HEK293 (cell line): ENCODE measurements at regions not wholly inside any gene's neighbourhood (a gene's known extent, or its start where the extent isn't known, plus 50 kb on each side); places are given as distances from the start of the nearest gene placed in this dataset.
A peak's percentile ranks its signal among the peaks of the same experiment; 100 is the strongest.

Experiments used
- CTCF ChIA-PET: fragments of 350-600 bp; formaldehyde crosslinking; extraction: SDS; loops from one replicate; lab custom pipeline; 2021; ENCODE audit warnings: antibody characterized with exemption; lab: Yijun Ruan, JAX
- POLR2A ChIA-PET: fragments of 300-600 bp; formaldehyde crosslinking; extraction: SDS; loops from one replicate; lab custom pipeline; 2020; ENCODE audit warnings: antibody characterized with exemption, inconsistent platforms; lab: Yijun Ruan, JAX
- H3K27ac ChIP-seq: fragments of 200-500 bp; sonication (Bioruptor generic); 2 replicates; pipeline ENCODE4 v1.5.1; 2014; ENCODE audit warnings: low read depth, low read length, control low read depth, inconsistent platforms; ENCODE audit errors: extremely low read depth
- H3K36me3 ChIP-seq, 2 experiments: fragments of 200-500 bp in 1 of 2; sonication (Bioruptor generic) in 1 of 2; 1 replicate in 1 of 2; 2 replicates in 1 of 2; pipeline ENCODE4 v1.5.1; 2014 to 2017; ENCODE audit warnings: inconsistent platforms in 2 of 2, low read length in 2 of 2; ENCODE audit not compliant: control insufficient read depth in 2 of 2, insufficient read depth in 1 of 2
- H3K4me1 ChIP-seq: fragments of 200-500 bp; sonication (Bioruptor generic); 2 replicates; pipeline ENCODE4 v1.5.1; 2014; ENCODE audit warnings: mild to moderate bottlenecking, low read length, inconsistent platforms; ENCODE audit not compliant: control insufficient read depth, insufficient read depth
- H3K4me3 ChIP-seq: 2 replicates; pipeline ENCODE4 v1.5.1; 2011; ENCODE audit warnings: low read depth, mild to moderate bottlenecking, control low read depth, low read length, moderate library complexity
- H3K9me3 ChIP-seq: fragments of 200-500 bp; sonication (Bioruptor generic); 2 replicates; pipeline ENCODE4 v1.5.1; 2014; ENCODE audit warnings: low read depth, low read length, inconsistent platforms; ENCODE audit not compliant: control insufficient read depth, insufficient read depth
- PRDM10 ChIP-seq: fragments of 450-650 bp; formaldehyde crosslinking; IDR thresholded peaks from 2 replicates; pipeline ENCODE4 v1.5.1; 2016; ENCODE audit warnings: missing biosample characterization, missing genetic modification characterization
- PRDM2 ChIP-seq: fragments of 450-650 bp; formaldehyde crosslinking; IDR thresholded peaks from 2 replicates; pipeline ENCODE4 v1.5.1; 2016; ENCODE audit warnings: missing biosample characterization, missing genetic modification characterization, borderline replicate concordance
- SCRT2 ChIP-seq: fragments of 450-650 bp; formaldehyde crosslinking; IDR thresholded peaks from 2 replicates; pipeline ENCODE4 v1.5.1; 2016; ENCODE audit warnings: missing biosample characterization, missing genetic modification characterization
- ZBTB10 ChIP-seq: fragments of 450-650 bp; formaldehyde crosslinking; IDR thresholded peaks from 2 replicates; pipeline ENCODE4 v1.5.1; 2016; ENCODE audit warnings: missing biosample characterization, missing genetic modification characterization
- ZBTB20 ChIP-seq: fragments of 450-650 bp; formaldehyde crosslinking; IDR thresholded peaks from 2 replicates; pipeline ENCODE4 v1.5.1; 2016; ENCODE audit warnings: missing biosample characterization, missing genetic modification characterization
- ZEB2 ChIP-seq: fragments of 450-650 bp; formaldehyde crosslinking; IDR thresholded peaks from 2 replicates; pipeline ENCODE4 v1.5.1; 2016; ENCODE audit warnings: missing biosample characterization, missing genetic modification characterization
- ZNF239 ChIP-seq: fragments of 450-650 bp; formaldehyde crosslinking; IDR thresholded peaks from 2 replicates; pipeline ENCODE4 v1.5.1; 2016; ENCODE audit warnings: missing biosample characterization, missing genetic modification characterization
- ZNF324 ChIP-seq: fragments of 450-650 bp; formaldehyde crosslinking; IDR thresholded peaks from 2 replicates; pipeline ENCODE4 v1.5.1; 2016; ENCODE audit warnings: missing biosample characterization, missing genetic modification characterization
- ZNF433 ChIP-seq: fragments of 450-650 bp; formaldehyde crosslinking; IDR thresholded peaks from 2 replicates; pipeline ENCODE4 v1.5.1; 2016; ENCODE audit warnings: missing biosample characterization, missing genetic modification characterization, low read depth
- ZNF449 ChIP-seq: fragments of 450-650 bp; formaldehyde crosslinking; IDR thresholded peaks from 2 replicates; pipeline ENCODE4 v1.5.1; 2017; ENCODE audit warnings: missing biosample characterization, mild to moderate bottlenecking, missing genetic modification characterization, moderate library complexity
- ZNF596 ChIP-seq: fragments of 450-650 bp; IDR thresholded peaks from 2 replicates; pipeline ENCODE4 v1.5.0; 2018; ENCODE audit warnings: missing biosample characterization, mild to moderate bottlenecking, missing genetic modification characterization, moderate library complexity
- ZNF623 ChIP-seq: fragments of 450-650 bp; formaldehyde crosslinking; IDR thresholded peaks from 2 replicates; pipeline ENCODE4 v1.5.1; 2016; ENCODE audit warnings: missing biosample characterization, missing genetic modification characterization
- ZSCAN5A ChIP-seq: fragments of 450-650 bp; formaldehyde crosslinking; IDR thresholded peaks from 2 replicates; pipeline ENCODE4 v1.5.1; 2016; ENCODE audit warnings: missing biosample characterization, missing genetic modification characterization

- Histone ChIP-seq H3K4me3 (no peak overlapping the region), H3K27ac (no peak overlapping the region), H3K4me1 (no peaks in the 10 kb centered on the region), H3K9me3 (no peaks in the 10 kb centered on the region), H3K36me3 (no peaks in the 10 kb centered on the region)
- TF ChIP-seq ZEB2 (tag by site-specific recombination) (no peak), ZBTB20 (tag by site-specific recombination) (no peak), PRDM10 (no peak), ZSCAN5A (no peak), ZNF324 (tag by site-specific recombination) (no peak)
- POLR2A ChIA-PET: no interaction called here
- CTCF ChIA-PET: no interaction called here
Measured at GRCh38 chr3:72345980-72346379, 502.3 kb downstream of the SHQ1 start.

GRCh38 chr3:72345237-72345878 lies 502.9 kb downstream of the SHQ1 start:
- ChIA-PET POLR2A (no interaction called here), CTCF (interaction anchor here (0.6 to 0.8 kb wide), 2 partner anchors 8 to 14 kb away, joined by 3 to 4 read pairs; no protein-coding TSS in a partner anchor)
- H3K4me1 ChIP-seq: no peaks in the 10 kb centered on the region

GRCh38 chr3:72344647-72345046 lies 503.6 kb downstream of the SHQ1 start:
- ChIA-PET POLR2A (no interaction called here), CTCF (interaction anchor here (0.8 kb wide), 1 partner anchor 14 kb away, joined by 3 read pairs; no protein-coding TSS in a partner anchor)
- no peak overlapping the region for H3K27ac ChIP-seq
- no peak overlapping the region for H3K4me3 ChIP-seq
- no peaks in the 10 kb centered on the region for H3K9me3 ChIP-seq
- H3K36me3 ChIP-seq: no peaks in the 10 kb centered on the region
- H3K4me1 ChIP-seq: no peaks in the 10 kb centered on the region
- TF ChIP-seq ZNF596 (tag by site-specific recombination) (no peak), ZNF433 (tag by site-specific recombination) (no peak), PRDM2 (tag by site-specific recombination) (no peak), SCRT2 (no peak), ZBTB10 (no peak), ZNF239 (no peak)

More at GRCh38 chr3:72345237-72345878, 502.9 kb downstream of the SHQ1 start:
- Histone ChIP-seq H3K9me3 (no peaks in the 10 kb centered on the region), H3K36me3 (no peaks in the 10 kb centered on the region), H3K27ac (no peak overlapping the region), H3K4me3 (no peak overlapping the region)
- no peak for TF ChIP-seq ZNF449 (tag by site-specific recombination)
- TF ChIP-seq ZNF623 (tag by site-specific recombination): peak; percentile 69
